Lung (tissue), 11 donors: ENCODE measurements at regions not wholly inside any gene's neighbourhood (a gene's known extent, or its start where the extent isn't known, plus 50 kb on each side); places are given as distances from the start of the nearest gene placed in this dataset.
"Not testable (repeated sequence)": the region's sequence is repeated elsewhere in the genome, so short reads cannot be mapped to it uniquely, and the experiment has no call there.

Source experiments
- ATAC-seq: fragments of 200-7000 bp; cut with Tn5 transposase; one replicate; pipeline ENCODE4 v1.9.1; 2020; ENCODE audit warnings: moderate number of reproducible peaks; ENCODE audit not compliant: insufficient read depth, low FRiP score
- DNase-seq, 3 donors: peaks; one replicate each; pipeline ENCODE4 v3.0.0-alpha.2; 2013 to 2017
- H3K27ac ChIP-seq, 2 donors: one replicate each; pipeline ENCODE4 v1.5.1; 2013; ENCODE audit warnings: mild to moderate bottlenecking in 2 of 2, moderate library complexity in 2 of 2, control low read depth in 1 of 2, inconsistent platforms in 1 of 2, low read depth in 1 of 2, low read length in 1 of 2
- H3K27me3 ChIP-seq, 3 donors: one replicate each; pipeline ENCODE4 v1.5.1; 2013; ENCODE audit warnings: low read length in 2 of 3; ENCODE audit not compliant: control insufficient read depth in 3 of 3, insufficient read depth in 3 of 3
- H3K36me3 ChIP-seq, 4 donors: one replicate each; pipeline ENCODE4 v1.5.1; 2013; ENCODE audit warnings: low read length in 4 of 4, mild to moderate bottlenecking in 1 of 4, moderate library complexity in 1 of 4; ENCODE audit not compliant: control insufficient read depth in 4 of 4, insufficient read depth in 4 of 4
- H3K4me1 ChIP-seq, 5 donors: one replicate each; pipeline ENCODE4 v1.5.1; 2013; ENCODE audit warnings: low read length in 5 of 5, mild to moderate bottlenecking in 2 of 5, moderate library complexity in 1 of 5; ENCODE audit not compliant: control insufficient read depth in 5 of 5, insufficient read depth in 5 of 5
- H3K4me3 ChIP-seq: one replicate; pipeline ENCODE4 v1.5.1; 2013; ENCODE audit warnings: mild to moderate bottlenecking, control low read depth, moderate library complexity
- H3K9ac ChIP-seq, 2 donors: one replicate each; pipeline ENCODE4 v1.5.1; 2013; ENCODE audit warnings: low read length in 2 of 2, control low read depth in 1 of 2; ENCODE audit not compliant: insufficient read depth in 1 of 2
- H3K9me3 ChIP-seq, 4 donors: one replicate each; pipeline ENCODE4 v1.5.1; 2013; ENCODE audit warnings: low read length in 3 of 4, mild to moderate bottlenecking in 1 of 4, moderate library complexity in 1 of 4; ENCODE audit not compliant: control insufficient read depth in 4 of 4, insufficient read depth in 3 of 4
- WGBS, 2 donors: extraction: QIAGEN DNeasy Blood & Tissue Kit; methylation state at CpG; one replicate each; pipeline ENCODE4 v1.1.7; 2013; 5-methylcytosine and 5-hydroxymethylcytosine counted together
- TF ChIP-seq, protein P1 (sequence below): IDR thresholded peaks from 2 replicates; pipeline ENCODE4 v1.5.1; 2012; ENCODE audit warnings: mild to moderate bottlenecking; ENCODE audit errors: control extremely low read depth, extremely low read depth
- donor health status: control.
- donor health status: control.
- donor health status: Bipolar disorder and iron deficiency.
- donor health status: healthy.
- donor health status: DM: yes; HTN: yes; CAD: no.

DNA sequence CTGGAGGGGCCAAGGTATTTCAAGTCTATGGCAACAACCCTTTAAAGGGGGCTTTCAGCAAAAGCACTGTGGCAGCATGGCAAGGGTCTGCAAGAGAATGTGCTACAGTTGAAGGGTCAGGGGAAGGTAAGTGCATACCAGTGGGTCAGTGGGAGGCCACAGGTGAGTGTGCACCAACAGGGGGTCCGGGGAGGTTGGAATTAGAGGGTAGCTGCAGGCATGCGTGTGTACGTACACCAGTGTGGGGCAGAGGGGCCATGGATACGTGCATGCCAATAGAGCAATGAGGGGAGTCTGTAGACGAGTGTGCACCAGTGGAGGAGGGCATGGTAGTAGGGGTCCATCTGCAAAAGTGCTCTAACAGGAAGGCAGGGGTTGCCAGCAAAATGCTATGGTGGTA is 448.9 kb downstream of the NAV3 start:
- TF ChIP-seq, protein P1, sequence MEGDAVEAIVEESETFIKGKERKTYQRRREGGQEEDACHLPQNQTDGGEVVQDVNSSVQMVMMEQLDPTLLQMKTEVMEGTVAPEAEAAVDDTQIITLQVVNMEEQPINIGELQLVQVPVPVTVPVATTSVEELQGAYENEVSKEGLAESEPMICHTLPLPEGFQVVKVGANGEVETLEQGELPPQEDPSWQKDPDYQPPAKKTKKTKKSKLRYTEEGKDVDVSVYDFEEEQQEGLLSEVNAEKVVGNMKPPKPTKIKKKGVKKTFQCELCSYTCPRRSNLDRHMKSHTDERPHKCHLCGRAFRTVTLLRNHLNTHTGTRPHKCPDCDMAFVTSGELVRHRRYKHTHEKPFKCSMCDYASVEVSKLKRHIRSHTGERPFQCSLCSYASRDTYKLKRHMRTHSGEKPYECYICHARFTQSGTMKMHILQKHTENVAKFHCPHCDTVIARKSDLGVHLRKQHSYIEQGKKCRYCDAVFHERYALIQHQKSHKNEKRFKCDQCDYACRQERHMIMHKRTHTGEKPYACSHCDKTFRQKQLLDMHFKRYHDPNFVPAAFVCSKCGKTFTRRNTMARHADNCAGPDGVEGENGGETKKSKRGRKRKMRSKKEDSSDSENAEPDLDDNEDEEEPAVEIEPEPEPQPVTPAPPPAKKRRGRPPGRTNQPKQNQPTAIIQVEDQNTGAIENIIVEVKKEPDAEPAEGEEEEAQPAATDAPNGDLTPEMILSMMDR = no peak
- ATAC-seq = no peak
- Histone ChIP-seq H3K36me3 (no peaks in the 10 kb centered on the region), H3K9ac (no peak overlapping the region), H3K27ac (no peak overlapping the region), H3K27me3 (no peaks in the 10 kb centered on the region), H3K4me1 (no peaks in the 10 kb centered on the region), H3K9me3 (peaks cover 0 to 5% (median 1%) of the 10 kb centered on the region in 4 donors), H3K4me3 (no peak overlapping the region)
- DNase-seq = no peak
- WGBS, 2 donors = 89 to 92% methylated on average over 5 of the region's 5 CpGs

DNA sequence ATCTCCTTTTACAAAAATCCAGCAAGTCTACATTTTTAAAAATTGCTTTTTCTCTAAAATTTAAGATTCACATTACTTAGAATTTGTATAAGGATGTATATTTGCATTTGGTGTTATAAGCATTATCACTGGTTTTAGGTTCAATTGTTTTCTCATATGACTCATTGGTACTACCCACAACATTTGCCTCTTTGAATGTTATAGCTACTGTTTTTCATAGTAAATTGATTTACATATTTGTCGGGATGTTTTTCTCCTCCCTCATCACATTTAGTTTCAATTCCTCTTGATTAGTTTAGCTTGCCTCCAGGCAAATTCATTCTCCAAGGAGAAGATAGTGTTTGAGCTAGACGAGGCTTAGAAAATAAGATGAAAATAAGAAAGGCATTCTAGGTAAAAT is 450.4 kb downstream of the NAV3 start:
- not testable (repeated sequence) for DNase-seq, H3K36me3 ChIP-seq, H3K27me3 ChIP-seq, H3K9me3 ChIP-seq, H3K4me1 ChIP-seq, H3K9ac ChIP-seq, ATAC-seq, H3K27ac ChIP-seq, H3K4me3 ChIP-seq
- WGBS, 2 donors = 87 to 88% methylated on average over 2 of the region's 2 CpGs

DNA sequence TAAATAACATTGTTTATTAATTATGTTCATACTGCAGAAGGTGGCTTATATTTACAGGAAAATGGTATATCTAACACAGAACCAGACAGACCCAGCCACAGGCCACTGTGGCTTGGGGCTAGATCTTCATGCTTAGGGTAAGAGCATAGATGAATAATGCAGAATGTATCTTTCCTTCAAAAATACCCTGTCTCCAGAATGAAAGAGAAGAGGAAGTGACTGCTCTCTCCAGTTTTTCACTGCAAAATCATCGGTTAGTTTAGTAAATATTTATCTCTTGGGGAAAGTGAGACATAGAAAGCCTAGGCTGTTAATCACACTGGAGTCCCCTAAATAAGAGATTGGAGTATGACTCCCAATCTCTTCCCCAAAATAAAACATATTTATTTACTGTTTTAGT is 453.7 kb downstream of the NAV3 start:
- ATAC-seq (no peak), DNase-seq (no peak)
- TF ChIP-seq, protein P1 = no peak
- Histone ChIP-seq H3K27me3 (no peaks in the 10 kb centered on the region), H3K4me3 (no peak overlapping the region), H3K9me3 (no peaks in the 10 kb centered on the region), H3K4me1 (no peaks in the 10 kb centered on the region), H3K9ac (no peak overlapping the region), H3K27ac (no peak overlapping the region), H3K36me3 (no peaks in the 10 kb centered on the region)
- WGBS, 2 donors = 67 to 84% methylated on average over 1 of the region's 1 CpG

DNA sequence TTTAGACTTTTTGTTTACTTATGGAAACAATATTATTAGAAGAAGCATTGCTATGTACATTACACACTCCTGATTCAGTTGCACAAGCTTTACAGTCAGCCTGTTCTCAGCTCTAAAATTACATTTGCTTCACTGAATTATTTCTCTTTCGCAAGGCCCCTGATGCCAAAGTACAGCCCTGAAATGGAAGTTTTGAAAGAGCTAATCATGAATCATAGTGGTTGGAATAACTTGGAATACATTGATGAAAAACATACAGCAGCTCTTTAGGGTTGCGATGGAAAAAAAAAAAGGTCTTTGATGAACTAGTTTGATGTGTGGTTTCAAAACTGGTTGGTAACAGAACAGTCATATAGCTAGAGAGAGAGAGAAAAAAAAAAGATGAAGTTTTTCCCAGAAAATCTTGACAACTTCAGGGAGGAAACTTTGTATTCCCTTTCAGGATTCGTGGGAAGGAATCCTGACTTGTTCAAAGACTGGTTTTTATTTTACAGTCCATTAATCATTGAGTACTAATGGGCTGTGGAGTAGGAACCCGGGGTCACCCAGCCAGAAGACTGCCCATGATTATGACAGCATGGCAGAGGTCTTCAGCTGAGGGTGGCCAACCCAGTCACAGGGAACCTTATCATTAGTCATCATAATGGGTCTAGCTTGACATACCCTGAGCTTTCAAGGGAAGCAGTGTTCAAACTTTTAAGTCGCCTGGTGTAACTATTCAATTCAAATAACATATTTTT is 460.1 kb downstream of the NAV3 start:
- Histone ChIP-seq H3K27ac (no peak overlapping the region), H3K4me3 (no peak overlapping the region), H3K9ac (no peak overlapping the region), H3K27me3 (no peaks in the 10 kb centered on the region), H3K4me1 (no peaks in the 10 kb centered on the region), H3K36me3 (no peaks in the 10 kb centered on the region), H3K9me3 (no peaks in the 10 kb centered on the region)
- WGBS, 2 donors = 76 to 79% methylated on average over 5 of the region's 5 CpGs
- ATAC-seq = no peak
- DNase-seq = peak in 2 of 3 donors; percentile 10 to 46
- TF ChIP-seq, protein P1 = no peak
